Glomerular visceral epithelial cell (primary cell): ENCODE measurements at regions not wholly inside any gene's neighbourhood (a gene's known extent, or its start where the extent isn't known, plus 50 kb on each side); places are given as distances from the start of the nearest gene placed in this dataset.

Source experiments
- DNase-seq: peaks from one replicate; pipeline ENCODE4 v3.0.0-alpha.2; 2016; ENCODE audit errors: extremely low spot score

GRCh38 chr2:117714110-117714509 lies 100.4 kb upstream of the DDX18 start:
- DNase-seq = no peak

GRCh38 chr2:117714745-117715417 lies 99.6 kb upstream of the DDX18 start:
- no peak for DNase-seq

- DNase-seq = no peak
These were observed 98.0 kb upstream of the DDX18 start for GRCh38 chr2:117716505-117716904.

- DNase-seq = no peak
These were observed 97.4 kb upstream of the DDX18 start for GRCh38 chr2:117717072-117717471.

GRCh38 chr2:117718048-117718447 lies 96.4 kb upstream of the DDX18 start:
- DNase-seq = no peak

GRCh38 chr2:117720765-117721164 lies 93.7 kb upstream of the DDX18 start:
- DNase-seq = no peak

- DNase-seq = no peak
These were observed 91.0 kb upstream of the DDX18 start for GRCh38 chr2:117723483-117723882.

GRCh38 chr2:117723888-117724434 lies 90.5 kb upstream of the DDX18 start:
- no peak for DNase-seq

GRCh38 chr2:117726747-117727146 lies 87.7 kb upstream of the DDX18 start:
- DNase-seq = no peak

- no peak for DNase-seq
These were observed 76.6 kb upstream of the DDX18 start for GRCh38 chr2:117737846-117738245.

- no peak for DNase-seq
These were observed 75.3 kb upstream of the DDX18 start for GRCh38 chr2:117738991-117739839.

- DNase-seq = no peak
These were observed 69.0 kb upstream of the DDX18 start for GRCh38 chr2:117745537-117745936.

GRCh38 chr2:117755768-117756167 lies 58.7 kb upstream of the DDX18 start:
- no peak for DNase-seq

- no peak for DNase-seq
These were observed 53.6 kb upstream of the DDX18 start for GRCh38 chr2:117760916-117761315.

GRCh38 chr2:117762454-117762853 lies 52.0 kb upstream of the DDX18 start:
- DNase-seq = no peak

- peak; percentile 48 for DNase-seq
These were observed 50.7 kb upstream of the DDX18 start for GRCh38 chr2:117763804-117764203.
